ENCODE measurements at regions not wholly inside any gene's neighbourhood (a gene's known extent, or its start where the extent isn't known, plus 50 kb on each side); places are given as distances from the start of the nearest gene placed in this dataset.

- TF ChIP-seq EZH2 (IDR thresholded peaks at IDR 0.05) (no peak), CTCF (IDR thresholded peaks at IDR 0.05) (no peak)
Observed at GRCh38 chr2:120533625-120534024, 187.7 kb downstream of the INHBB start.
